Chondrocyte (in vitro differentiated cells): ENCODE measurements at regions not wholly inside any gene's neighbourhood (a gene's known extent, or its start where the extent isn't known, plus 50 kb on each side); places are given as distances from the start of the nearest gene placed in this dataset.

Experiments
- DNase-seq: peaks from one replicate; pipeline ENCODE4 v3.0.0; 2021; ENCODE audit warnings: mixed read lengths, low spot score
- H3K27ac Mint-ChIP-seq: one replicate; pipeline ENCODE4 v1.8.0; 2021; ENCODE audit warnings: mild to moderate bottlenecking, moderate library complexity, mixed read lengths; ENCODE audit not compliant: unreplicated experiment
- H3K27me3 Mint-ChIP-seq: 2 replicates; pipeline ENCODE4 v1.8.0; 2021; ENCODE audit warnings: low read depth, mixed read lengths
- H3K36me3 Mint-ChIP-seq: 2 replicates; pipeline ENCODE4 v1.8.0; 2021; ENCODE audit warnings: low read depth, mixed read lengths
- H3K4me1 Mint-ChIP-seq: 2 replicates; pipeline ENCODE4 v1.8.0; 2021; ENCODE audit warnings: low read depth, mild to moderate bottlenecking, mixed read lengths
- H3K4me3 Mint-ChIP-seq: one replicate; pipeline ENCODE4 v1.8.0; 2021; ENCODE audit warnings: mild to moderate bottlenecking, moderate library complexity, mixed read lengths; ENCODE audit not compliant: unreplicated experiment
- H3K9me3 Mint-ChIP-seq: 2 replicates; pipeline ENCODE4 v1.8.0; 2021; ENCODE audit warnings: low read depth, mixed read lengths
- CTCF ChIP-seq: fragments of 200-600 bp; sonication (generic); IDR thresholded peaks from 2 replicates; pipeline ENCODE4 v1.5.0; 2021; ENCODE audit warnings: antibody characterized with exemption, mild to moderate bottlenecking, moderate library complexity

DNA sequence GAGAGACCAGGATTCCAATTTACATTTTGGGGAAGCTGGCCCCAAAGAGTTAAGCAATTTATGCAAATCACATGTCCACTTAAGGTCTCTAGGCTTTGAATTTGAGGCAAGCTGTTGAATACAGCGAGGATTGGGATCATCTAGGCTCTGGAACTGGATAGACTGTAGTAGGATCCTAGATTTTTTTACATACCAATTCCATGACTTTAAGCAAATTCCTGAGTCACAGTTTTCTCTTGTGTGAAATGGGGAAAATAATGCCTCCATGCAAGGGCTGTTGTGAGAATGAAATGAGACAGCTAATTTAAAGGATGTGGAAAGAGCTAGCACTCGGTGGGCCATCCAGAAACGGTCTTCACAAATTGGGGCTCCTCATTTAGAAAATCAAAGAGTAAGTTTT lies 103.4 kb downstream of the MINAR1 start:
- no peak for DNase-seq

DNA sequence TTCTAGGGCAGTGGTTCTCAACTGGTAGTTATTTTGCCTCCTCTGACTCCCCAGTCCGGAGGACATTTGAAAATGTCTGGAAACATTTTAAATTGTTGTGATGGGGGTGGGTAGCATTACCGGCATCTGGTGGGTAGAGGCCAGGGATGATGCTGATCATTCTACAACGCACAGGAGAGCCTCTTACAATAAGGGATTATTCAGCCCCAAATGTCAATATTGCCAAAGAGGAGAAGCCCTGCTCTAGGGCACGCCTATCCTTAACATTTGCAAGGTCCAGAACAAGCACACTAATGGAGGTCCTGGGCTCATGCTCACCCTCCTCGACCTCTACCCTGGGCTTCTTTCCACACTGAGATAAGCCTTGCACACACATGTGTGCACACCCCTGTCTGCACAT lies 106.4 kb downstream of the MINAR1 start:
- peaks cover 3% of the 10 kb centered on the region for H3K27me3 Mint-ChIP-seq
- no peak overlapping the region for H3K27ac Mint-ChIP-seq
- H3K4me1 Mint-ChIP-seq, result peaks cover 14% of the 10 kb centered on the region
- H3K9me3 Mint-ChIP-seq, result no peaks in the 10 kb centered on the region
- no peak for TF ChIP-seq CTCF
- H3K4me3 Mint-ChIP-seq, result no peak overlapping the region
- DNase-seq, result no peak
- H3K36me3 Mint-ChIP-seq, result no peaks in the 10 kb centered on the region

More for the DNA sequence above, 103.4 kb downstream of the MINAR1 start:
- Mint-ChIP-seq H3K36me3 (no peaks in the 10 kb centered on the region), H3K27me3 (peaks cover 9% of the 10 kb centered on the region), H3K27ac (no peak overlapping the region), H3K4me1 (peaks cover 14% of the 10 kb centered on the region), H3K4me3 (no peak overlapping the region), H3K9me3 (no peaks in the 10 kb centered on the region)
- TF ChIP-seq CTCF, result no peak

DNA sequence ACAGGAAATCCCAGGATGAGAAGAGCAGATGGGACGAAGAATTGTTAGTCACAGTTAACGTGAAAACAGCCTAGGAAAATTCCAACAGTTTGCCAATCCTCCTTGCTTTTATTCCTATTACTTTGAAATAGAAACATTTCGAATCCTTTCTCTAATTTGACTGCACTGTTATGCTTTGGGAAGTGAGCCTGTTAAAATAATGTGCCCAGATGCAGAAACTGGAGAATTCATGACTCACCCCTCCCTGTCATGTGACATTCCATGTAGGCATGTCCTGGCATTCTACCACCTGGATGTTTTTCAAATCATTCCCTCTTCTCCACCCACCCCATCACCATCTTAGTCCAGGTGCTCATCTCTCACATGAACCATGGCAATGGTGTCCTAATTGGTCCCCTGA lies 107.3 kb downstream of the MINAR1 start:
- Mint-ChIP-seq H3K4me1 (peaks cover 14% of the 10 kb centered on the region), H3K27ac (peak overlapping the region; percentile 30), H3K36me3 (no peaks in the 10 kb centered on the region), H3K9me3 (no peaks in the 10 kb centered on the region), H3K27me3 (no peaks in the 10 kb centered on the region), H3K4me3 (no peak overlapping the region)
- no peak for DNase-seq
- no peak for TF ChIP-seq CTCF

DNA sequence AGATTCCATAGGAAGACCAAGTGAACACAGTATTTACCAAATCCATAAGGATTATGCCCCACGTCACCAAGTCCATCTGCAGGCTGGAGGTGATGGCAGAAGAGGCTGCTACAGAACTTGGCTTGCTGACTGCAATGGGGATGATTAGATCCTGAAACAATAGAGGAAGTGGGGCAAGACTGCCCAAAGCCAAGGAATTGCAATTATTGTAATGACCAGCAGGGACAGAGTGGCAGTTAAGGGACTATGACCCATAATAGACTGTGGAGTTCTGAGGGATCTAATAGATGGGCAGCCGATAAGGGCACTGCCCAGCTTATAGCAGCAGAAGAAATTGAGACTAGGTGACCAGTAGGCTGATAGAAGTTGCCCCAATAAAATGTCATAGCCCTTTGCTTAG lies 108.4 kb downstream of the MINAR1 start:
- H3K36me3 Mint-ChIP-seq, result no peaks in the 10 kb centered on the region
- H3K4me3 Mint-ChIP-seq, result no peak overlapping the region
- no peak for DNase-seq
- H3K27ac Mint-ChIP-seq, result no peak overlapping the region
- TF ChIP-seq CTCF, result no peak
- peaks cover 2% of the 10 kb centered on the region for H3K27me3 Mint-ChIP-seq
- H3K9me3 Mint-ChIP-seq, result no peaks in the 10 kb centered on the region
- H3K4me1 Mint-ChIP-seq, result peaks cover 13% of the 10 kb centered on the region

- Mint-ChIP-seq H3K36me3 (no peaks in the 10 kb centered on the region), H3K4me3 (no peak overlapping the region), H3K27me3 (peaks cover 3% of the 10 kb centered on the region), H3K4me1 (peaks cover 11% of the 10 kb centered on the region), H3K9me3 (no peaks in the 10 kb centered on the region), H3K27ac (no peak overlapping the region)
- no peak for TF ChIP-seq CTCF
- DNase-seq, result no peak
Measured at GRCh38 chr15:79541196-79541595, 109.1 kb downstream of the MINAR1 start.
